SK-N-SH (cell line): ENCODE measurements at regions not wholly inside any gene's neighbourhood (a gene's known extent, or its start where the extent isn't known, plus 50 kb on each side); places are given as distances from the start of the nearest gene placed in this dataset.
A peak's percentile ranks its signal among the peaks of the same experiment; 100 is the strongest.

Experiments
- CTCF ChIA-PET: fragments of 300-600, 350-600 bp; formaldehyde crosslinking; extraction: SDS; loops from one replicate; lab custom pipeline; 2021; lab: Yijun Ruan, JAX
- POLR2A ChIA-PET: fragments of 350-600 bp; sonication (Branson Sonifier 250); formaldehyde crosslinking; extraction: SDS; loops from one replicate; lab custom pipeline; 2020; ENCODE audit warnings: antibody characterized with exemption, inconsistent platforms; lab: Yijun Ruan, JAX
- DNase-seq: peaks from one replicate; pipeline ENCODE4 v3.0.0; 2012
- H2AFZ ChIP-seq: fragments of 200-600 bp; sonication (generic); 2 replicates; pipeline ENCODE4 v1.8.1; 2016; ENCODE audit warnings: antibody characterized with exemption, mild to moderate bottlenecking, low read depth
- H3F3A ChIP-seq: fragments of 200-600 bp; sonication (generic); replicated peaks from 2 replicates; pipeline ENCODE3; 2016; ENCODE audit warnings: antibody characterized with exemption, mild to moderate bottlenecking; ENCODE audit not compliant: insufficient read depth
- H3K27ac ChIP-seq, 2 experiments: fragments of 200-500 bp in 1 of 2; fragments of 200-600 bp in 1 of 2; sonication (Bioruptor generic) in 1 of 2; sonication (generic), shearing (Covaris generic) in 1 of 2; 2 replicates each; pipeline versions ENCODE4 v1.5.1 to v1.6.1; 2014 to 2016; ENCODE audit warnings: low read depth in 2 of 2, inconsistent platforms in 1 of 2, low read length in 1 of 2, mild to moderate bottlenecking in 1 of 2, mixed read lengths in 1 of 2
- H3K27me3 ChIP-seq: fragments of 200-600 bp; sonication (generic), shearing (Covaris generic); 2 replicates; pipeline ENCODE4 v1.6.1; 2016; ENCODE audit warnings: mixed run types; ENCODE audit not compliant: insufficient read depth
- H3K36me3 ChIP-seq, 2 experiments: fragments of 200-500 bp in 1 of 2; fragments of 200-600 bp in 1 of 2; sonication (Bioruptor generic) in 1 of 2; sonication (generic) in 1 of 2; replicated peaks in 1 of 2; 2 replicates each; pipeline versions ENCODE3 to v1.5.1; 2014 to 2016; ENCODE audit warnings: low read length in 1 of 2, mild to moderate bottlenecking in 1 of 2; ENCODE audit not compliant: insufficient read depth in 2 of 2, control insufficient read depth in 1 of 2
- H3K4me1 ChIP-seq, 2 experiments: fragments of 200-500 bp in 1 of 2; fragments of 200-600 bp in 1 of 2; sonication (Bioruptor generic) in 1 of 2; sonication (generic), shearing (Covaris generic) in 1 of 2; 2 replicates each; pipeline versions ENCODE4 v1.5.1 to v1.6.1; 2014 to 2016; ENCODE audit warnings: low read depth in 1 of 2, low read length in 1 of 2, mixed run types in 1 of 2; ENCODE audit not compliant: insufficient read depth in 2 of 2, control insufficient read depth in 1 of 2
- H3K4me2 ChIP-seq: fragments of 200-600 bp; sonication (generic), shearing (Covaris generic); 2 replicates; pipeline ENCODE4 v1.6.1; 2017; ENCODE audit warnings: mixed run types
- H3K4me3 ChIP-seq, 2 experiments: fragments of 200-500 bp in 1 of 2; fragments of 200-600 bp in 1 of 2; sonication (Bioruptor generic) in 1 of 2; sonication (generic), shearing (Covaris generic) in 1 of 2; 2 replicates each; pipeline versions ENCODE4 v1.5.1 to v1.8.1; 2014 to 2016; ENCODE audit warnings: low read depth in 2 of 2, inconsistent platforms in 1 of 2, low read length in 1 of 2, mild to moderate bottlenecking in 1 of 2, mixed read lengths in 1 of 2, moderate library complexity in 1 of 2
- H3K79me2 ChIP-seq: fragments of 200-600 bp; sonication (generic); 2 replicates; pipeline ENCODE4 v1.8.1; 2017; ENCODE audit warnings: mild to moderate bottlenecking; ENCODE audit not compliant: insufficient read depth
- H3K9ac ChIP-seq: fragments of 200-600 bp; sonication (generic); 2 replicates; pipeline ENCODE4 v1.6.1; 2017; ENCODE audit warnings: mixed run types
- H3K9me2 ChIP-seq: fragments of 200-600 bp; sonication (generic); 2 replicates; pipeline ENCODE4 v1.6.1; 2017; ENCODE audit warnings: mixed run types
- H3K9me3 ChIP-seq: fragments of 200-600 bp; sonication (generic); 2 replicates; pipeline ENCODE4 v1.6.1; 2017; ENCODE audit warnings: mixed run types, mild to moderate bottlenecking, moderate library complexity
- H4K20me1 ChIP-seq: fragments of 200-600 bp; sonication (generic); 2 replicates; pipeline ENCODE4 v1.6.1; 2017; ENCODE audit warnings: mild to moderate bottlenecking, mixed run types; ENCODE audit not compliant: insufficient read depth
- CHD2 ChIP-seq: fragments of 150-350 bp; IDR thresholded peaks from 2 replicates; pipeline ENCODE4 v1.6.1; 2018; ENCODE audit warnings: low read length; ENCODE audit not compliant: partially characterized antibody
- ELF1 ChIP-seq: IDR thresholded peaks from 2 replicates; pipeline ENCODE4 v1.4.0; 2012
- EZH2phosphoT487 ChIP-seq: fragments of 200-600 bp; sonication (generic); IDR thresholded peaks from 2 replicates; pipeline ENCODE4 v1.6.1; 2017; ENCODE audit warnings: low read depth, mixed run types, mild to moderate bottlenecking, antibody characterized with exemption, moderate library complexity, borderline replicate concordance
- FOSL2 ChIP-seq: IDR thresholded peaks from 2 replicates; pipeline ENCODE4 v1.4.0; 2012; ENCODE audit warnings: low read depth, mild to moderate bottlenecking, moderate library complexity, borderline replicate concordance
- FOXJ3 ChIP-seq: sonication (generic); formaldehyde crosslinking; IDR thresholded peaks from 2 replicates; pipeline ENCODE4 v1.5.1; 2020; ENCODE audit warnings: mild to moderate bottlenecking, missing genetic modification reagents
- FOXM1 ChIP-seq: IDR thresholded peaks from 2 replicates; pipeline ENCODE4 v1.4.0; 2012; ENCODE audit warnings: low read depth, mild to moderate bottlenecking
- GABPA ChIP-seq: IDR thresholded peaks from 2 replicates; pipeline ENCODE4 v1.4.0; 2012; ENCODE audit warnings: low read depth, mild to moderate bottlenecking
- GATA2 ChIP-seq: sonication (generic); formaldehyde crosslinking; IDR thresholded peaks from 2 replicates; pipeline ENCODE4 v1.5.0; 2020; ENCODE audit warnings: mild to moderate bottlenecking, missing genetic modification reagents
- NFIC ChIP-seq: IDR thresholded peaks from 2 replicates; pipeline ENCODE4 v1.4.0; 2012; ENCODE audit warnings: borderline replicate concordance
- POLR2AphosphoS5 ChIP-seq: IDR thresholded peaks from 2 replicates; pipeline ENCODE4 v1.6.1; 2012; ENCODE audit warnings: low read depth, low read length
- RAD21 ChIP-seq: IDR thresholded peaks from 2 replicates; pipeline ENCODE4 v1.6.1; 2012; ENCODE audit warnings: mild to moderate bottlenecking, low read length
- RCOR1 ChIP-seq: fragments of 150-350 bp; IDR thresholded peaks from 2 replicates; pipeline ENCODE4 v1.6.1; 2017; ENCODE audit warnings: antibody characterized with exemption, low read length
- RFX5 ChIP-seq: IDR thresholded peaks from 2 replicates; pipeline ENCODE4 v1.6.1; 2012; ENCODE audit warnings: mild to moderate bottlenecking, improper control_type of control experiment, low read length
- RXRA ChIP-seq: IDR thresholded peaks from 2 replicates; pipeline ENCODE4 v1.4.0; 2012; ENCODE audit warnings: low read depth, mild to moderate bottlenecking, borderline replicate concordance
- SMC3 ChIP-seq: IDR thresholded peaks from 2 replicates; pipeline ENCODE4 v1.6.1; 2012; ENCODE audit warnings: low read depth, low read length, improper control_type of control experiment
- YY1 ChIP-seq: IDR thresholded peaks from 2 replicates; pipeline ENCODE4 v1.4.0; 2012; ENCODE audit warnings: low read depth, mild to moderate bottlenecking
- WGBS: methylation state at CpG from one replicate; pipeline ENCODE4 v1.1.6; 2017; ENCODE audit warnings: low lambda C conversion rate; 5-methylcytosine and 5-hydroxymethylcytosine counted together
- TF ChIP-seq, protein P1 (sequence below): IDR thresholded peaks from 2 replicates; pipeline ENCODE4; 2012
- TF ChIP-seq, protein P2 (sequence below): fragments of 200-600 bp; sonication (generic); IDR thresholded peaks from 2 replicates; pipeline ENCODE4 v1.6.1; 2017; ENCODE audit warnings: antibody characterized with exemption, mild to moderate bottlenecking, moderate library complexity
- TF ChIP-seq, protein P3 (sequence below): IDR thresholded peaks from 2 replicates; pipeline ENCODE4 v1.6.1; 2012; ENCODE audit warnings: mild to moderate bottlenecking, low read depth, low read length, moderate library complexity
- TF ChIP-seq, protein P4 (sequence below): IDR thresholded peaks from 2 replicates; pipeline ENCODE4 v1.4.0; 2012; ENCODE audit warnings: low read depth
- TF ChIP-seq, protein P5 (sequence below): IDR thresholded peaks from 2 replicates; pipeline ENCODE4 v1.4.0; 2012; ENCODE audit warnings: low read depth, borderline replicate concordance

DNA sequence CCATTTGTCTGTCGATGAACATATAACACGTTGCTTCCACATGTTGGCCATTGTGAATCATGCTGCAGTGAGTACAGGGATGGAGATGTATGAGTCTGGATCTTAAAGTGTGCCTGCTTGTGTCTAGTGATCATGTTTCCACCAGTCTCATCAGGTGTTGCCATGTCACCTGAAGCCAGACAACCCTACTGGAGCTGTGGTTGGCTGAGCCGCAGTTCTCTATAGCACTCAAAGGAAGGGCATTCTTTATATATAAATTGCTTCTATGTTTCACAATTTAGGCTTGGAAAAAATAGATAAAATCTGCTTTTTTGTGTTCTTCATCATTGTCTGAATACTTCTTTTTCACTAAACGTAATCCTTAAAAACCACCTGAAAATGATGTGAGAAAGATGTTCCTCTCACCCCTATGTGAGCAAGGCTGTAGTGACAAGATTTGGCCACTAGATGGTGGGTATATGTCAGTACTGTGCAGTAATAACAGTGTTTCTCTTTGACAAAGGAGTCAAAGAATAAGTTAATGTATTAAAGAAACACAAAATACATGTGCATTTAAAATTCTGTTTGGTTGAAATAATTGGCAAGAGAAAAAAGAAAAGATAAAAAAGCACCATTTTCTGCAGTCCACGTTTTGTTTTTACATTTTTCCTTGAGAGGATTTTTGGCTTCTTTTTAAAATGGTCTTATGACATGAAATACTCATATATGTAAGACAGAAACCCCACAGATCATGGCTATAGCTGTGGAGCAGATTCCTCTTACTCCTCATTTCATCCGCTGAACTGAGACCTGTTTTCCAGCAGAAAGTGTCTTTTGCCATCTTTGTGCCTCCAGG is 394.5 kb upstream of the DPPA4 start:
- Histone ChIP-seq H3K4me3 (no peak overlapping the region; a peak in 1 of 4 replicates), H3K9me2 (no peaks in the 10 kb centered on the region), H3K4me2 (no peak overlapping the region), H3K9me3 (no peaks in the 10 kb centered on the region), H2AFZ (no peak overlapping the region), H3F3A (no peaks in the 10 kb centered on the region), H3K27ac (no peak overlapping the region), H3K9ac (no peak overlapping the region), H4K20me1 (no peaks in the 10 kb centered on the region), H3K36me3 (no peaks in the 10 kb centered on the region), H3K79me2 (no peaks in the 10 kb centered on the region), H3K4me1 (no peaks in the 10 kb centered on the region), H3K27me3 (no peaks in the 10 kb centered on the region)
- WGBS: 67% methylated on average over 6 of the region's 6 CpGs
- ChIA-PET CTCF (interaction anchor here (0.5 to 0.7 kb wide), 5 partner anchors 18 to 707 kb away, joined by 3 read pairs; no protein-coding TSS in a partner anchor), POLR2A (no interaction called here)
- TF ChIP-seq YY1 (no peak), FOSL2 (no peak), FOXJ3 (CRISPR knock-in tag) (no peak), SMC3 (peak; percentile 83), RFX5 (no peak), RCOR1 (no peak), EZH2phosphoT487 (no peak), NFIC (no peak), FOXM1 (no peak), RAD21 (peak; percentile 84), CHD2 (no peak)
- TF ChIP-seq, protein P1, sequence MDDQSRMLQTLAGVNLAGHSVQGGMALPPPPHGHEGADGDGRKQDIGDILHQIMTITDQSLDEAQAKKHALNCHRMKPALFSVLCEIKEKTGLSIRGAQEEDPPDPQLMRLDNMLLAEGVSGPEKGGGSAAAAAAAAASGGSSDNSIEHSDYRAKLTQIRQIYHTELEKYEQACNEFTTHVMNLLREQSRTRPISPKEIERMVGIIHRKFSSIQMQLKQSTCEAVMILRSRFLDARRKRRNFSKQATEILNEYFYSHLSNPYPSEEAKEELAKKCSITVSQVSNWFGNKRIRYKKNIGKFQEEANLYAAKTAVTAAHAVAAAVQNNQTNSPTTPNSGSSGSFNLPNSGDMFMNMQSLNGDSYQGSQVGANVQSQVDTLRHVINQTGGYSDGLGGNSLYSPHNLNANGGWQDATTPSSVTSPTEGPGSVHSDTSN: no peak
- TF ChIP-seq, protein P2, sequence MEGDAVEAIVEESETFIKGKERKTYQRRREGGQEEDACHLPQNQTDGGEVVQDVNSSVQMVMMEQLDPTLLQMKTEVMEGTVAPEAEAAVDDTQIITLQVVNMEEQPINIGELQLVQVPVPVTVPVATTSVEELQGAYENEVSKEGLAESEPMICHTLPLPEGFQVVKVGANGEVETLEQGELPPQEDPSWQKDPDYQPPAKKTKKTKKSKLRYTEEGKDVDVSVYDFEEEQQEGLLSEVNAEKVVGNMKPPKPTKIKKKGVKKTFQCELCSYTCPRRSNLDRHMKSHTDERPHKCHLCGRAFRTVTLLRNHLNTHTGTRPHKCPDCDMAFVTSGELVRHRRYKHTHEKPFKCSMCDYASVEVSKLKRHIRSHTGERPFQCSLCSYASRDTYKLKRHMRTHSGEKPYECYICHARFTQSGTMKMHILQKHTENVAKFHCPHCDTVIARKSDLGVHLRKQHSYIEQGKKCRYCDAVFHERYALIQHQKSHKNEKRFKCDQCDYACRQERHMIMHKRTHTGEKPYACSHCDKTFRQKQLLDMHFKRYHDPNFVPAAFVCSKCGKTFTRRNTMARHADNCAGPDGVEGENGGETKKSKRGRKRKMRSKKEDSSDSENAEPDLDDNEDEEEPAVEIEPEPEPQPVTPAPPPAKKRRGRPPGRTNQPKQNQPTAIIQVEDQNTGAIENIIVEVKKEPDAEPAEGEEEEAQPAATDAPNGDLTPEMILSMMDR: peak; percentile 92
- peak; percentile 31 for DNase-seq

DNA sequence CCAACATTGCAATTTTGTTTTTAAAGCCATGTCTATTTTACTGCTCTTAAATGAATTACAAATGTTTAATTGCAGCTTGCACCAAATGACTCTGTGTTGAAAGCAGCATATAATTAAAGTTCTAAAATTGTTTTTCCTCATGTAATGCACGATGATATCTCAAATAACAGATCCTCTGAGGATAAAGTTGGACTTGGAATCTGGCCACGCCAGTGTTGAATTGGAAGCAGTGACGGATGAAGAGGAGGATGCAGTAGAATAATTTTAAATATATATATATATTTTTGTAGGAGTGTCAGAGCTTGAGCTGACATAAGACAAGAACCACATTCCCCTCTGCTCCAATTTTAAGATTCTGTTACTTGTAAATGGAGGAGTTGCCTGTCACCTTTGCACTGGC is 406.6 kb upstream of the DPPA4 start:
- no peaks in the 10 kb centered on the region for H3K36me3 ChIP-seq
- 69% methylated on average over 3 of the region's 3 CpGs for WGBS
- TF ChIP-seq, protein P3, sequence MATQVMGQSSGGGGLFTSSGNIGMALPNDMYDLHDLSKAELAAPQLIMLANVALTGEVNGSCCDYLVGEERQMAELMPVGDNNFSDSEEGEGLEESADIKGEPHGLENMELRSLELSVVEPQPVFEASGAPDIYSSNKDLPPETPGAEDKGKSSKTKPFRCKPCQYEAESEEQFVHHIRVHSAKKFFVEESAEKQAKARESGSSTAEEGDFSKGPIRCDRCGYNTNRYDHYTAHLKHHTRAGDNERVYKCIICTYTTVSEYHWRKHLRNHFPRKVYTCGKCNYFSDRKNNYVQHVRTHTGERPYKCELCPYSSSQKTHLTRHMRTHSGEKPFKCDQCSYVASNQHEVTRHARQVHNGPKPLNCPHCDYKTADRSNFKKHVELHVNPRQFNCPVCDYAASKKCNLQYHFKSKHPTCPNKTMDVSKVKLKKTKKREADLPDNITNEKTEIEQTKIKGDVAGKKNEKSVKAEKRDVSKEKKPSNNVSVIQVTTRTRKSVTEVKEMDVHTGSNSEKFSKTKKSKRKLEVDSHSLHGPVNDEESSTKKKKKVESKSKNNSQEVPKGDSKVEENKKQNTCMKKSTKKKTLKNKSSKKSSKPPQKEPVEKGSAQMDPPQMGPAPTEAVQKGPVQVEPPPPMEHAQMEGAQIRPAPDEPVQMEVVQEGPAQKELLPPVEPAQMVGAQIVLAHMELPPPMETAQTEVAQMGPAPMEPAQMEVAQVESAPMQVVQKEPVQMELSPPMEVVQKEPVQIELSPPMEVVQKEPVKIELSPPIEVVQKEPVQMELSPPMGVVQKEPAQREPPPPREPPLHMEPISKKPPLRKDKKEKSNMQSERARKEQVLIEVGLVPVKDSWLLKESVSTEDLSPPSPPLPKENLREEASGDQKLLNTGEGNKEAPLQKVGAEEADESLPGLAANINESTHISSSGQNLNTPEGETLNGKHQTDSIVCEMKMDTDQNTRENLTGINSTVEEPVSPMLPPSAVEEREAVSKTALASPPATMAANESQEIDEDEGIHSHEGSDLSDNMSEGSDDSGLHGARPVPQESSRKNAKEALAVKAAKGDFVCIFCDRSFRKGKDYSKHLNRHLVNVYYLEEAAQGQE: no peak
- TF ChIP-seq EZH2phosphoT487: no peak
- no peak for TF ChIP-seq GABPA
- no peak for TF ChIP-seq RAD21
- TF ChIP-seq ELF1: no peak
- TF ChIP-seq, protein P4, sequence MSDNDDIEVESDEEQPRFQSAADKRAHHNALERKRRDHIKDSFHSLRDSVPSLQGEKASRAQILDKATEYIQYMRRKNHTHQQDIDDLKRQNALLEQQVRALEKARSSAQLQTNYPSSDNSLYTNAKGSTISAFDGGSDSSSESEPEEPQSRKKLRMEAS: no peak
- no peak for TF ChIP-seq POLR2AphosphoS5
- TF ChIP-seq, protein P5, sequence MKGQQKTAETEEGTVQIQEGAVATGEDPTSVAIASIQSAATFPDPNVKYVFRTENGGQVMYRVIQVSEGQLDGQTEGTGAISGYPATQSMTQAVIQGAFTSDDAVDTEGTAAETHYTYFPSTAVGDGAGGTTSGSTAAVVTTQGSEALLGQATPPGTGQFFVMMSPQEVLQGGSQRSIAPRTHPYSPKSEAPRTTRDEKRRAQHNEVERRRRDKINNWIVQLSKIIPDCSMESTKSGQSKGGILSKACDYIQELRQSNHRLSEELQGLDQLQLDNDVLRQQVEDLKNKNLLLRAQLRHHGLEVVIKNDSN: no peak
- TF ChIP-seq FOSL2: no peak
- no peak for TF ChIP-seq FOXM1
- no peak for TF ChIP-seq GATA2 (CRISPR knock-in tag)
- TF ChIP-seq RXRA: no peak

More for the DNA sequence above, 406.6 kb upstream of the DPPA4 start:
- Histone ChIP-seq H4K20me1 (no peaks in the 10 kb centered on the region), H3K4me1 (no peaks in the 10 kb centered on the region), H3K9me2 (no peaks in the 10 kb centered on the region), H3K9ac (no peak overlapping the region), H3K9me3 (no peaks in the 10 kb centered on the region), H2AFZ (no peak overlapping the region), H3F3A (no peaks in the 10 kb centered on the region), H3K27me3 (no peaks in the 10 kb centered on the region), H3K79me2 (no peaks in the 10 kb centered on the region), H3K4me2 (no peak overlapping the region), H3K27ac (no peak overlapping the region), H3K4me3 (no peak overlapping the region)
- ChIA-PET POLR2A (no interaction called here), CTCF (no interaction called here)
- no peak for DNase-seq
